K562 (cell line): ENCODE measurements at regions not wholly inside any gene's neighbourhood (a gene's known extent, or its start where the extent isn't known, plus 50 kb on each side); places are given as distances from the start of the nearest gene placed in this dataset.

Source experiments
- ATAC-seq: fragments of 200-7000 bp; cut with Tn5 transposase; 3 replicates; pipeline ENCODE4 v1.9.1; 2020; ENCODE audit warnings: moderate library complexity
- BruUV-seq: library from RNA; stranded (reverse); fragments of 400-500 nt; replicated peaks from 2 replicates; lab custom pipeline; 2021; lab: Mats Ljungman, UMichigan
- CTCF ChIA-PET: fragments of 300-600 bp; formaldehyde crosslinking; extraction: SDS; loops from one replicate; lab custom pipeline; 2021; ENCODE audit warnings: low intra/inter-chr PET ratio; lab: Yijun Ruan, JAX
- POLR2A ChIA-PET: fragments of 300-600, 350-650 bp; sonication (Branson Sonifier 250); formaldehyde crosslinking; extraction: SDS; loops from one replicate; lab custom pipeline; 2021; ENCODE audit warnings: antibody characterized with exemption, inconsistent platforms; lab: Yijun Ruan, JAX
- DNase-seq, 4 experiments: peaks; one replicate each; pipeline versions ENCODE4 v3.0.0 to v3.0.0-alpha.2; 2011 to 2018; ENCODE audit warnings: low spot score in 3 of 4, mixed read lengths in 3 of 4; ENCODE audit errors: extremely low read depth in 1 of 4
- FAIRE-seq: peaks from 2 replicates; lab custom pipeline; 2011; peaks lifted over from hg19 to GRCh38; lab: Jason Lieb, UNC
- H2AFZ ChIP-seq: 2 replicates; pipeline ENCODE4 v1.6.0; 2011; ENCODE audit warnings: low read depth, low read length, control low read depth, inconsistent platforms
- H3K27ac ChIP-seq: fragments of 200-600 bp; 3 replicates; pipeline ENCODE4 v1.8.0; 2011; ENCODE audit warnings: low read depth, mild to moderate bottlenecking, control low read depth, inconsistent platforms, low read length, moderate library complexity, mixed read lengths; ENCODE audit errors: extremely low read depth
- H3K27me3 ChIP-seq, 2 experiments: fragments of 300-600 bp in 1 of 2; 2 replicates in 1 of 2; 3 replicates in 1 of 2; pipeline versions ENCODE4 v1.6.0 to v1.8.0; 2011; ENCODE audit warnings: inconsistent platforms in 2 of 2, low read length in 2 of 2, mild to moderate bottlenecking in 1 of 2, mixed read lengths in 1 of 2, moderate library complexity in 1 of 2; ENCODE audit not compliant: control insufficient read depth in 2 of 2, insufficient read depth in 2 of 2
- H3K36me3 ChIP-seq: fragments of 300-600 bp; 3 replicates; pipeline ENCODE4 v1.8.0; 2011; ENCODE audit warnings: mild to moderate bottlenecking, low read length, inconsistent platforms; ENCODE audit not compliant: control insufficient read depth, insufficient read depth
- H3K4me1 ChIP-seq, 2 experiments: fragments of 200-600 bp in 1 of 2; replicated peaks in 1 of 2; 2 replicates in 1 of 2; 3 replicates in 1 of 2; pipeline versions ENCODE4 v1.5.1 to v1.8.0; 2011; ENCODE audit warnings: inconsistent platforms in 2 of 2, low read length in 2 of 2, mild to moderate bottlenecking in 1 of 2, mixed read lengths in 1 of 2, moderate library complexity in 1 of 2; ENCODE audit not compliant: control insufficient read depth in 2 of 2, insufficient read depth in 2 of 2
- H3K4me2 ChIP-seq: 2 replicates; pipeline ENCODE4 v1.6.1; 2011; ENCODE audit warnings: low read length, control low read depth, inconsistent platforms, mixed read lengths; ENCODE audit not compliant: insufficient read depth
- H3K4me3 ChIP-seq: fragments of 200-600 bp; sonication (generic), shearing (Covaris generic); 2 replicates; pipeline ENCODE4 v1.5.1; 2016; ENCODE audit warnings: control low read depth, inconsistent platforms
- H3K79me2 ChIP-seq: fragments of 200-600 bp; 3 replicates; pipeline ENCODE4 v1.8.0; 2011; ENCODE audit warnings: low read length, inconsistent platforms; ENCODE audit not compliant: control insufficient read depth, insufficient read depth
- H3K9ac ChIP-seq, 2 experiments: 2 replicates each; pipeline versions ENCODE4 v1.6.0 to v1.6.1; 2011; ENCODE audit warnings: low read depth in 2 of 2, low read length in 2 of 2, control low read depth in 1 of 2, inconsistent platforms in 1 of 2, mild to moderate bottlenecking in 1 of 2, mixed read lengths in 1 of 2; ENCODE audit not compliant: insufficient read depth in 1 of 2
- H3K9me1 ChIP-seq: one replicate; pipeline ENCODE4 v1.6.0; 2011; ENCODE audit warnings: inconsistent platforms, mild to moderate bottlenecking, low read length, moderate library complexity; ENCODE audit not compliant: control insufficient read depth, insufficient read depth
- H3K9me3 ChIP-seq: replicated peaks from 2 replicates; pipeline ENCODE4 v1.5.1; 2011; ENCODE audit warnings: low read depth, low read length, inconsistent platforms; ENCODE audit not compliant: control insufficient read depth, insufficient read depth
- H4K20me1 ChIP-seq: replicated peaks from 2 replicates; pipeline ENCODE4 v1.6.1; 2011; ENCODE audit warnings: low read length, inconsistent platforms, mixed read lengths; ENCODE audit not compliant: control insufficient read depth, insufficient read depth
- ATF2 ChIP-seq: sonication (generic); formaldehyde crosslinking; IDR thresholded peaks from 2 replicates; pipeline ENCODE4 v1.8.1; 2022; ENCODE audit warnings: missing genetic modification reagents
- BHLHE40 ChIP-seq: IDR thresholded peaks from 2 replicates; pipeline ENCODE4 v1.6.1; 2011; ENCODE audit warnings: low read length, improper control_type of control experiment
- DIDO1 ChIP-seq: fragments of 450-650 bp; IDR thresholded peaks from 2 replicates; pipeline ENCODE4 v1.6.1; 2016; ENCODE audit warnings: low read depth, missing biosample characterization, missing genetic modification characterization
- IRF2 ChIP-seq: sonication (generic); formaldehyde crosslinking; IDR thresholded peaks from 2 replicates; pipeline ENCODE4 v1.8.1; 2022; ENCODE audit warnings: mild to moderate bottlenecking, missing genetic modification reagents
- L3MBTL2 ChIP-seq: fragments of 450-650 bp; IDR thresholded peaks from 2 replicates; pipeline ENCODE4 v1.6.1; 2016; ENCODE audit warnings: mild to moderate bottlenecking, moderate library complexity
- RFX7 ChIP-seq: fragments of 250-450 bp; sonication (Bioruptor Pico); IDR thresholded peaks from 2 replicates; pipeline ENCODE4 v1.5.1; 2021; ENCODE audit warnings: mild to moderate bottlenecking
- RHOXF2B ChIP-seq: fragments of 250-450 bp; sonication (Bioruptor Pico); conservative IDR thresholded peaks from 2 replicates; pipeline ENCODE4 v1.5.1; 2021
- SMARCC2 ChIP-seq: fragments of 450-650 bp; IDR thresholded peaks from 2 replicates; pipeline ENCODE4 v1.6.1; 2017; ENCODE audit warnings: antibody characterized with exemption, moderate library complexity, mild to moderate bottlenecking, low read depth
- TCFL5 ChIP-seq: fragments of 250-450 bp; sonication (Bioruptor Pico); conservative IDR thresholded peaks from 2 replicates; pipeline ENCODE4 v1.6.1; 2021; ENCODE audit warnings: mild to moderate bottlenecking, moderate library complexity, matching md5 sums
- ZBTB17 ChIP-seq: fragments of 450-650 bp; formaldehyde crosslinking; IDR thresholded peaks from 2 replicates; pipeline ENCODE4 v1.4.0; 2020; ENCODE audit warnings: mild to moderate bottlenecking
- ZBTB5 ChIP-seq: fragments of 450-650 bp; IDR thresholded peaks from 2 replicates; pipeline ENCODE4 v1.6.1; 2017; ENCODE audit warnings: antibody characterized with exemption
- WGBS: fragments of 100-300 bp; shearing (Covaris generic); methylation state at CpG from one replicate; pipeline ENCODE4 v1.1.6; 2016; ENCODE audit warnings: low coverage, mixed read lengths; ENCODE audit not compliant: insufficient coverage; ENCODE audit errors: missing lambda C conversion rate; 5-methylcytosine and 5-hydroxymethylcytosine counted together
- in situ Hi-C: fragments of 300-500 bp; cut with MboI; formaldehyde crosslinking; loops from 4 replicates; pipeline ENCODE4 v1.15.0; 2018; ENCODE audit warnings: inconsistent platforms, mixed read lengths
- intact Hi-C: fragments of 100-400 bp; cut with micrococcal nuclease; formaldehyde crosslinking; loops from 2 replicates; pipeline ENCODE4 v1.14.2; 2022

- no peak overlapping the region for H3K9ac ChIP-seq
- in situ Hi-C loops (no loop called here), intact Hi-C loops (no loop called here)
- no peaks in the 10 kb centered on the region for H3K9me1 ChIP-seq
- H3K4me3 ChIP-seq: no peak overlapping the region
- ATAC-seq (no peak), FAIRE-seq (no peak), DNase-seq (no peak)
- TF ChIP-seq ATF2 (no peak), SMARCC2 (no peak), L3MBTL2 (no peak), RFX7 (CRISPR knock-in tag) (no peak), TCFL5 (CRISPR knock-in tag) (no peak), BHLHE40 (no peak), ZBTB17 (CRISPR knock-in tag) (no peak), IRF2 (CRISPR knock-in tag) (no peak), ZBTB5 (no peak), DIDO1 (no peak), RHOXF2B (CRISPR knock-in tag) (no peak)
- no peaks in the 10 kb centered on the region for H3K36me3 ChIP-seq
- H3K27ac ChIP-seq: no peak overlapping the region
- H3K27me3 ChIP-seq: peaks cover 0 to 10% of the 10 kb centered on the region in 2 experiments; a peak in 1 of 5 replicates
- no peaks in the 10 kb centered on the region for H3K79me2 ChIP-seq
- CTCF ChIA-PET: no interaction called here
- no peaks in the 10 kb centered on the region for H4K20me1 ChIP-seq
- H3K4me1 ChIP-seq: no peaks in the 10 kb centered on the region
- no TSS peak for BruUV-seq
- POLR2A ChIA-PET: no interaction called here
- no peak overlapping the region for H2AFZ ChIP-seq
- no peak overlapping the region for H3K4me2 ChIP-seq
- WGBS: 0% methylated on average over 1 of the region's 5 CpGs
- H3K9me3 ChIP-seq: no peaks in the 10 kb centered on the region
Measured at GRCh38 chr2:234556848-234557573, 60.1 kb upstream of the ARL4C start.
